ENCODE measurements at regions not wholly inside any gene's neighbourhood (a gene's known extent, or its start where the extent isn't known, plus 50 kb on each side); places are given as distances from the start of the nearest gene placed in this dataset.

DNA sequence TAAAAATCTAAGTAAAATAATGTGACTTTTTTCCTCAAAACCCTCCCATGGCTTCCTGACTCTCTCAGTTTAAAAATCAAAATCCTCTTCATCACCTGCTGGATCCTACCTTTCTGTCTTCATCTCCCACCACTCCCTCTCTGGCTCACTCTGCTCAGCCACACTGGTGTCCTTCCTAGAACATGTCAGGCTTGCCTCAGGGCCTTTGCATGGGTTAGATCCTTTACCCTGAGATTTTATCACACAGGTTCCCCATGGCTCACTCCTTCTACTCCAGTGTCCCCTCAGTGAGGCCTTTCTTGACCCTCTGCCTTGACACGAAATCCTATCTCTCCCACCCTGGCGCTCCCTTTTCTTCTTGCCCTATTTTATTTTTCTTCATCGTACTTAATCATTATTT is 141.8 kb downstream of the RPL22L1 start:
- TF ChIP-seq POLR2A (IDR thresholded peaks at IDR 0.05; ENCODE audit: low read depth, low read length): no peak
- TF ChIP-seq POLR2AphosphoS5 (IDR thresholded peaks at IDR 0.05; ENCODE audit: low read depth, low read length): no peak
